GM23338 (cell line): ENCODE measurements at regions not wholly inside any gene's neighbourhood (a gene's known extent, or its start where the extent isn't known, plus 50 kb on each side); places are given as distances from the start of the nearest gene placed in this dataset.

Source experiments
- ATAC-seq: fragments of 200-7000 bp; cut with Tn5 transposase; 3 replicates; pipeline ENCODE4 v1.9.1; 2020
- DNase-seq: peaks from one replicate; pipeline ENCODE4 v3.0.0-alpha.2; 2015; ENCODE audit warnings: low spot score
- H2AFZ ChIP-seq: fragments of 200-600 bp; sonication (generic); 2 replicates; pipeline ENCODE4 v1.8.0; 2016; ENCODE audit warnings: antibody characterized with exemption, mild to moderate bottlenecking, moderate library complexity
- H3F3A ChIP-seq: fragments of 200-600 bp; sonication (generic); replicated peaks from 2 replicates; pipeline ENCODE4 v1.8.0; 2017; ENCODE audit warnings: antibody characterized with exemption, mixed run types, low read depth
- H3K27ac ChIP-seq: fragments of 200-600 bp; sonication (generic); 2 replicates; pipeline ENCODE4 v1.6.1; 2016; ENCODE audit warnings: low read depth
- H3K27me3 ChIP-seq: fragments of 200-600 bp; sonication (generic); 2 replicates; pipeline ENCODE4 v1.8.0; 2016; ENCODE audit warnings: mild to moderate bottlenecking, mixed run types, moderate library complexity; ENCODE audit not compliant: insufficient read depth
- H3K36me3 ChIP-seq: fragments of 200-600 bp; sonication (generic); 2 replicates; pipeline ENCODE4 v1.8.0; 2016; ENCODE audit warnings: mild to moderate bottlenecking; ENCODE audit not compliant: insufficient read depth
- H3K4me1 ChIP-seq: fragments of 200-600 bp; sonication (generic); 2 replicates; pipeline ENCODE4 v1.8.0; 2016; ENCODE audit warnings: mild to moderate bottlenecking, moderate library complexity; ENCODE audit not compliant: insufficient read depth
- H3K4me2 ChIP-seq: fragments of 200-600 bp; sonication (generic); 2 replicates; pipeline ENCODE4 v1.7.1; 2017; ENCODE audit warnings: mixed run types
- H3K4me3 ChIP-seq: fragments of 200-600 bp; sonication (generic); 2 replicates; pipeline ENCODE4 v1.6.1; 2016; ENCODE audit warnings: mixed run types
- H3K79me2 ChIP-seq: fragments of 200-600 bp; sonication (generic); replicated peaks from 2 replicates; pipeline ENCODE4 v1.8.0; 2017; ENCODE audit warnings: mild to moderate bottlenecking; ENCODE audit not compliant: insufficient read depth
- H3K9me2 ChIP-seq: fragments of 200-600 bp; sonication (generic); 2 replicates; pipeline ENCODE4 v1.8.0; 2017; ENCODE audit not compliant: insufficient read depth
- H4K20me1 ChIP-seq: fragments of 200-600 bp; sonication (generic); replicated peaks from 2 replicates; pipeline ENCODE4 v1.8.0; 2017; ENCODE audit warnings: mild to moderate bottlenecking; ENCODE audit not compliant: insufficient read depth
- H3K27ac Mint-ChIP-seq: 2 replicates; pipeline ENCODE4 v1.8.0; 2020; ENCODE audit warnings: inconsistent platforms, mild to moderate bottlenecking, moderate library complexity, mixed read lengths
- H3K27me3 Mint-ChIP-seq: 3 replicates; pipeline ENCODE4 v1.8.0; 2022; ENCODE audit warnings: low read depth, mild to moderate bottlenecking, moderate library complexity, mixed read lengths, inconsistent platforms; ENCODE audit not compliant: insufficient read depth, poor library complexity
- H3K36me3 Mint-ChIP-seq: 3 replicates; pipeline ENCODE4 v1.8.0; 2021; ENCODE audit warnings: low read depth, mild to moderate bottlenecking, inconsistent platforms, moderate library complexity, mixed read lengths
- H3K4me1 Mint-ChIP-seq: 3 replicates; pipeline ENCODE4 v1.8.0; 2020; ENCODE audit warnings: mild to moderate bottlenecking, inconsistent platforms, mixed read lengths
- H3K4me3 Mint-ChIP-seq: 3 replicates; pipeline ENCODE4 v1.8.0; 2021; ENCODE audit warnings: moderate library complexity, mild to moderate bottlenecking, inconsistent platforms, mixed read lengths
- H3K9me3 Mint-ChIP-seq: 3 replicates; pipeline ENCODE4 v1.8.0; 2020; ENCODE audit warnings: moderate library complexity, mild to moderate bottlenecking, inconsistent platforms, mixed read lengths
- CREB1 ChIP-seq: fragments of 250-450 bp; sonication (Bioruptor Pico); IDR thresholded peaks from 2 replicates; pipeline ENCODE4 v1.5.0; 2020; ENCODE audit warnings: low read depth, mild to moderate bottlenecking, moderate library complexity
- EZH2 ChIP-seq: fragments of 200-600 bp; sonication (generic); IDR thresholded peaks from one replicate; pipeline ENCODE4 v1.8.0; 2017; ENCODE audit warnings: antibody characterized with exemption, mild to moderate bottlenecking, low read depth; ENCODE audit not compliant: unreplicated experiment
- EZH2phosphoT487 ChIP-seq: fragments of 200-600 bp; sonication (generic); IDR thresholded peaks from one replicate; pipeline ENCODE4 v1.8.1; 2018; ENCODE audit warnings: antibody characterized with exemption; ENCODE audit not compliant: unreplicated experiment
- JUNB ChIP-seq: IDR thresholded peaks from one replicate; pipeline ENCODE4 v1.6.1; 2016; ENCODE audit warnings: antibody characterized with exemption; ENCODE audit not compliant: unreplicated experiment
- NANOG ChIP-seq: IDR thresholded peaks from 2 replicates; pipeline ENCODE4 v1.6.1; 2016; ENCODE audit warnings: antibody characterized with exemption, borderline replicate concordance
- POLR2AphosphoS5 ChIP-seq: IDR thresholded peaks from 2 replicates; pipeline ENCODE4 v1.6.1; 2016; ENCODE audit warnings: antibody characterized with exemption, low read depth
- STAT1 ChIP-seq: IDR thresholded peaks from one replicate; pipeline ENCODE4 v1.6.1; 2016; ENCODE audit warnings: antibody characterized with exemption; ENCODE audit not compliant: unreplicated experiment
- ZNF114 ChIP-seq: fragments of 250-450 bp; sonication (Bioruptor Pico); IDR thresholded peaks from 2 replicates; pipeline ENCODE4 v1.5.0; 2020; ENCODE audit warnings: mild to moderate bottlenecking, moderate library complexity
- ZNF331 ChIP-seq: fragments of 250-450 bp; sonication (Bioruptor Pico); IDR thresholded peaks from 2 replicates; pipeline ENCODE4 v1.5.0; 2020; ENCODE audit warnings: low read depth, mild to moderate bottlenecking, moderate library complexity
- TF ChIP-seq, protein P1 (sequence below), 2 experiments: fragments of 200-600 bp in 1 of 2; sonication (generic) in 1 of 2; conservative IDR thresholded peaks; 2 replicates each; pipeline versions ENCODE4 v1.5.1 to v1.6.1; 2016 to 2017; ENCODE audit warnings: antibody characterized with exemption in 2 of 2, low read depth in 2 of 2, mild to moderate bottlenecking in 2 of 2, moderate library complexity in 1 of 2
- TF ChIP-seq, protein P2 (sequence below): IDR thresholded peaks from 2 replicates; pipeline ENCODE4 v1.6.1; 2016; ENCODE audit warnings: antibody characterized with exemption
- TF ChIP-seq, protein P3 (sequence below): IDR thresholded peaks from one replicate; pipeline ENCODE4 v1.6.1; 2018; ENCODE audit warnings: antibody characterized with exemption; ENCODE audit not compliant: unreplicated experiment

DNA sequence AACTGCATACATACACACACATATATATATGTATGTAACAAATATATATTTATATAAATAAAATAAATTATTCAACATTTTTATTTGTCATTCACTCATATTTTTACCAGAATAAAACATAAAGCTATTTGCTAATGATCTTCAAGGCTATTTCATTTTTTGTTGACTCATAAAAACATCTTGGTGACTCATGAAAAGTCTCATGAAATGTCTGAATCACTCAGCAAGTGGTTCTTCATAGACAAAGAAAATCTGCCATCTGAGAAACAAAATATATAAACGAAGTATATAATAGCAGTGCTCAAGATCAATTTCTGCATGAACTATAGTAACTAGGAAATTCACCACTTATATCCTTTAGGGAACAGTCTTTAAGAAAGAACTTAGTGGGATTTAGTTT, 764.8 kb upstream of the FAT3 start (continued):
- TF ChIP-seq, protein P1, sequence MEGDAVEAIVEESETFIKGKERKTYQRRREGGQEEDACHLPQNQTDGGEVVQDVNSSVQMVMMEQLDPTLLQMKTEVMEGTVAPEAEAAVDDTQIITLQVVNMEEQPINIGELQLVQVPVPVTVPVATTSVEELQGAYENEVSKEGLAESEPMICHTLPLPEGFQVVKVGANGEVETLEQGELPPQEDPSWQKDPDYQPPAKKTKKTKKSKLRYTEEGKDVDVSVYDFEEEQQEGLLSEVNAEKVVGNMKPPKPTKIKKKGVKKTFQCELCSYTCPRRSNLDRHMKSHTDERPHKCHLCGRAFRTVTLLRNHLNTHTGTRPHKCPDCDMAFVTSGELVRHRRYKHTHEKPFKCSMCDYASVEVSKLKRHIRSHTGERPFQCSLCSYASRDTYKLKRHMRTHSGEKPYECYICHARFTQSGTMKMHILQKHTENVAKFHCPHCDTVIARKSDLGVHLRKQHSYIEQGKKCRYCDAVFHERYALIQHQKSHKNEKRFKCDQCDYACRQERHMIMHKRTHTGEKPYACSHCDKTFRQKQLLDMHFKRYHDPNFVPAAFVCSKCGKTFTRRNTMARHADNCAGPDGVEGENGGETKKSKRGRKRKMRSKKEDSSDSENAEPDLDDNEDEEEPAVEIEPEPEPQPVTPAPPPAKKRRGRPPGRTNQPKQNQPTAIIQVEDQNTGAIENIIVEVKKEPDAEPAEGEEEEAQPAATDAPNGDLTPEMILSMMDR (conservative IDR thresholded peaks at IDR 0.05; ENCODE audit: low read depth in 2 of 2) = no peak
- TF ChIP-seq JUNB (no peak), EZH2phosphoT487 (no peak), EZH2 (no peak), ZNF114 (no peak), STAT1 (no peak), NANOG (no peak), CREB1 (CRISPR knock-in tag) (no peak), POLR2AphosphoS5 (no peak)
- TF ChIP-seq, protein P2, sequence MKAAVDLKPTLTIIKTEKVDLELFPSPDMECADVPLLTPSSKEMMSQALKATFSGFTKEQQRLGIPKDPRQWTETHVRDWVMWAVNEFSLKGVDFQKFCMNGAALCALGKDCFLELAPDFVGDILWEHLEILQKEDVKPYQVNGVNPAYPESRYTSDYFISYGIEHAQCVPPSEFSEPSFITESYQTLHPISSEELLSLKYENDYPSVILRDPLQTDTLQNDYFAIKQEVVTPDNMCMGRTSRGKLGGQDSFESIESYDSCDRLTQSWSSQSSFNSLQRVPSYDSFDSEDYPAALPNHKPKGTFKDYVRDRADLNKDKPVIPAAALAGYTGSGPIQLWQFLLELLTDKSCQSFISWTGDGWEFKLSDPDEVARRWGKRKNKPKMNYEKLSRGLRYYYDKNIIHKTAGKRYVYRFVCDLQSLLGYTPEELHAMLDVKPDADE = no peak
- TF ChIP-seq, protein P3, sequence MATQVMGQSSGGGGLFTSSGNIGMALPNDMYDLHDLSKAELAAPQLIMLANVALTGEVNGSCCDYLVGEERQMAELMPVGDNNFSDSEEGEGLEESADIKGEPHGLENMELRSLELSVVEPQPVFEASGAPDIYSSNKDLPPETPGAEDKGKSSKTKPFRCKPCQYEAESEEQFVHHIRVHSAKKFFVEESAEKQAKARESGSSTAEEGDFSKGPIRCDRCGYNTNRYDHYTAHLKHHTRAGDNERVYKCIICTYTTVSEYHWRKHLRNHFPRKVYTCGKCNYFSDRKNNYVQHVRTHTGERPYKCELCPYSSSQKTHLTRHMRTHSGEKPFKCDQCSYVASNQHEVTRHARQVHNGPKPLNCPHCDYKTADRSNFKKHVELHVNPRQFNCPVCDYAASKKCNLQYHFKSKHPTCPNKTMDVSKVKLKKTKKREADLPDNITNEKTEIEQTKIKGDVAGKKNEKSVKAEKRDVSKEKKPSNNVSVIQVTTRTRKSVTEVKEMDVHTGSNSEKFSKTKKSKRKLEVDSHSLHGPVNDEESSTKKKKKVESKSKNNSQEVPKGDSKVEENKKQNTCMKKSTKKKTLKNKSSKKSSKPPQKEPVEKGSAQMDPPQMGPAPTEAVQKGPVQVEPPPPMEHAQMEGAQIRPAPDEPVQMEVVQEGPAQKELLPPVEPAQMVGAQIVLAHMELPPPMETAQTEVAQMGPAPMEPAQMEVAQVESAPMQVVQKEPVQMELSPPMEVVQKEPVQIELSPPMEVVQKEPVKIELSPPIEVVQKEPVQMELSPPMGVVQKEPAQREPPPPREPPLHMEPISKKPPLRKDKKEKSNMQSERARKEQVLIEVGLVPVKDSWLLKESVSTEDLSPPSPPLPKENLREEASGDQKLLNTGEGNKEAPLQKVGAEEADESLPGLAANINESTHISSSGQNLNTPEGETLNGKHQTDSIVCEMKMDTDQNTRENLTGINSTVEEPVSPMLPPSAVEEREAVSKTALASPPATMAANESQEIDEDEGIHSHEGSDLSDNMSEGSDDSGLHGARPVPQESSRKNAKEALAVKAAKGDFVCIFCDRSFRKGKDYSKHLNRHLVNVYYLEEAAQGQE = no peak

DNA sequence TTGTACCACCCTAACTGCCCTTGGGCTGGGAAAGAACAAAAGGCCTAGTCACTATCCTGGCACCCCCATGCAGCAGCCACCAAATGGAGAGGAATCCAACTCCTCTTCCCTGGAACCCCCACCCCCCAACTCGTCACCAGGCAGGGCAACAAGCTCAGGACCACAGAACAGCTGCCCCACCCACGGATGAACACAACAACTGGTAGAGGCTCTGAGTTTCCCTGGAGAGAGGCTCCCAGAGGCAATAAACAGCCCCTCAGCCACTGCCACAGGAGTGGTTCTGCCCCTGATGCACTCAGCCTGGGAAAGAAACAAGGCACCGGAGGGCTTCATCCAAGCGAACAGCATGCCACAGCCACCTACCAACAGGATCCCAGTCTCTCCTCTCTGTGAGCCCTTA, 778.4 kb upstream of the FAT3 start:
- H3K27ac Mint-ChIP-seq = no peak overlapping the region
- H3K4me1 Mint-ChIP-seq = no peaks in the 10 kb centered on the region
- TF ChIP-seq STAT1 = no peak
- TF ChIP-seq POLR2AphosphoS5 = no peak
- TF ChIP-seq, protein P3 = no peak
- no peak for TF ChIP-seq JUNB
- no peak for TF ChIP-seq ZNF114
- no peak for TF ChIP-seq ZNF331
- TF ChIP-seq, protein P2 = no peak

More for the DNA sequence above, 778.4 kb upstream of the FAT3 start:
- no peak overlapping the region for H2AFZ ChIP-seq
- no peaks in the 10 kb centered on the region for H4K20me1 ChIP-seq
- H3K9me2 ChIP-seq = peaks cover 15% of the 10 kb centered on the region
- H3K27me3 Mint-ChIP-seq = peaks cover 5% of the 10 kb centered on the region
- no peak for ATAC-seq
- no peaks in the 10 kb centered on the region for H3K9me3 Mint-ChIP-seq
- no peaks in the 10 kb centered on the region for H3F3A ChIP-seq
- DNase-seq = no peak
- H3K4me3 Mint-ChIP-seq = no peak overlapping the region
- no peaks in the 10 kb centered on the region for H3K4me1 ChIP-seq
- no peaks in the 10 kb centered on the region for H3K36me3 ChIP-seq
- no peaks in the 10 kb centered on the region for H3K79me2 ChIP-seq
- no peak overlapping the region for H3K4me2 ChIP-seq
- H3K27me3 ChIP-seq = no peaks in the 10 kb centered on the region
- no peak overlapping the region for H3K4me3 ChIP-seq
- H3K27ac ChIP-seq = no peak overlapping the region
- no peaks in the 10 kb centered on the region for H3K36me3 Mint-ChIP-seq
